Cardiac muscle cell (in vitro differentiated cells and primary cell): ENCODE measurements at regions not wholly inside any gene's neighbourhood (a gene's known extent, or its start where the extent isn't known, plus 50 kb on each side); places are given as distances from the start of the nearest gene placed in this dataset.

ENCODE experiments used
- DNase-seq, 2 donors: peaks; one replicate each; pipeline versions ENCODE4 v3.0.0 to v3.0.0-alpha.2; 2010 to 2017; ENCODE audit warnings: low read depth in 1 of 2, low spot score in 1 of 2
- H3K27ac ChIP-seq: fragments of 200-600 bp; sonication (generic); 2 replicates; pipeline ENCODE4 v1.5.1; 2016
- H3K27me3 ChIP-seq: fragments of 200-600 bp; sonication (generic); 2 replicates; pipeline ENCODE4 v1.6.0; 2016; ENCODE audit warnings: control low read depth
- H3K36me3 ChIP-seq: fragments of 200-600 bp; sonication (generic); 2 replicates; pipeline ENCODE4 v1.5.1; 2016; ENCODE audit warnings: control low read depth
- H3K4me1 ChIP-seq: fragments of 200-600 bp; sonication (generic); 2 replicates; pipeline ENCODE4 v1.8.1; 2017; ENCODE audit warnings: low read depth, mild to moderate bottlenecking, mixed run types
- H3K4me3 ChIP-seq: fragments of 200-600 bp; sonication (generic); 2 replicates; pipeline ENCODE4 v1.5.1; 2016; ENCODE audit warnings: mild to moderate bottlenecking
- H3K9me3 ChIP-seq: fragments of 200-600 bp; sonication (generic); 2 replicates; pipeline ENCODE4 v1.5.1; 2017; ENCODE audit warnings: low read depth, mild to moderate bottlenecking, control low read depth
- TF ChIP-seq, protein P1 (sequence below): IDR thresholded peaks from 2 replicates; pipeline ENCODE4 v1.5.1; 2012; ENCODE audit warnings: low read depth, mild to moderate bottlenecking, low read length

- Histone ChIP-seq H3K27ac (no peak overlapping the region), H3K36me3 (no peaks in the 10 kb centered on the region), H3K27me3 (peaks cover 38% of the 10 kb centered on the region), H3K4me1 (no peaks in the 10 kb centered on the region), H3K9me3 (no peaks in the 10 kb centered on the region), H3K4me3 (no peak overlapping the region)
- DNase-seq: no peak
- TF ChIP-seq, protein P1, sequence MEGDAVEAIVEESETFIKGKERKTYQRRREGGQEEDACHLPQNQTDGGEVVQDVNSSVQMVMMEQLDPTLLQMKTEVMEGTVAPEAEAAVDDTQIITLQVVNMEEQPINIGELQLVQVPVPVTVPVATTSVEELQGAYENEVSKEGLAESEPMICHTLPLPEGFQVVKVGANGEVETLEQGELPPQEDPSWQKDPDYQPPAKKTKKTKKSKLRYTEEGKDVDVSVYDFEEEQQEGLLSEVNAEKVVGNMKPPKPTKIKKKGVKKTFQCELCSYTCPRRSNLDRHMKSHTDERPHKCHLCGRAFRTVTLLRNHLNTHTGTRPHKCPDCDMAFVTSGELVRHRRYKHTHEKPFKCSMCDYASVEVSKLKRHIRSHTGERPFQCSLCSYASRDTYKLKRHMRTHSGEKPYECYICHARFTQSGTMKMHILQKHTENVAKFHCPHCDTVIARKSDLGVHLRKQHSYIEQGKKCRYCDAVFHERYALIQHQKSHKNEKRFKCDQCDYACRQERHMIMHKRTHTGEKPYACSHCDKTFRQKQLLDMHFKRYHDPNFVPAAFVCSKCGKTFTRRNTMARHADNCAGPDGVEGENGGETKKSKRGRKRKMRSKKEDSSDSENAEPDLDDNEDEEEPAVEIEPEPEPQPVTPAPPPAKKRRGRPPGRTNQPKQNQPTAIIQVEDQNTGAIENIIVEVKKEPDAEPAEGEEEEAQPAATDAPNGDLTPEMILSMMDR: no peak
Observed at GRCh38 chr15:77855871-77856270, 221.6 kb downstream of the TBC1D2B start.

DNA sequence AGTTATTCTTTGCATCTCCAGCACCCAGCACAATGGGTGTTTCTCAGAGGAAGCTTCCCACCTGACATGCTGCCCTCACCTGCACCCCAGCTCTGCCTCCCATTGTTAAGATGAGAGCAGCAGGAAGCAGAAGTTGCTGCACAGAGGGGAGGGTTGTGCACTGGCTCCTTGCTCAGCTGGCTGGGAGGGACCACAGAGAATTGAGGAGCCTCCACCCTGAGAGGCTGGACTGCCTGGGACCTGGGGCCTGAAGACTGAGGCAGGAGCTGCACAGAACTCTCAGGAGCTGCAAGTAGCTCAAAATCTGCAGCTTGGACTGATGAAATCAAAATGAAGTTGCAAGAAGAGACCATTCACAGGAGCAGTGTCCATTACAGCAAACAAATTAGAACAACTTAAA is 222.3 kb upstream of the LINGO1 start:
- no peaks in the 10 kb centered on the region for H3K36me3 ChIP-seq
- TF ChIP-seq, protein P1: no peak

GRCh38 chr15:77853910-77854309 is 221.2 kb upstream of the LINGO1 start:
- Histone ChIP-seq H3K9me3 (no peaks in the 10 kb centered on the region), H3K36me3 (no peaks in the 10 kb centered on the region), H3K4me1 (no peaks in the 10 kb centered on the region), H3K4me3 (no peak overlapping the region), H3K27ac (no peak overlapping the region), H3K27me3 (peaks cover 38% of the 10 kb centered on the region)
- TF ChIP-seq, protein P1: no peak
- DNase-seq: no peak

More for the DNA sequence above, 222.3 kb upstream of the LINGO1 start:
- DNase-seq: no peak
- Histone ChIP-seq H3K4me3 (no peak overlapping the region), H3K4me1 (no peaks in the 10 kb centered on the region), H3K27ac (no peak overlapping the region), H3K27me3 (peaks cover 38% of the 10 kb centered on the region), H3K9me3 (no peaks in the 10 kb centered on the region)

- Histone ChIP-seq H3K4me3 (no peak overlapping the region), H3K27me3 (peaks cover 38% of the 10 kb centered on the region), H3K27ac (no peak overlapping the region), H3K36me3 (no peaks in the 10 kb centered on the region), H3K4me1 (no peaks in the 10 kb centered on the region), H3K9me3 (no peaks in the 10 kb centered on the region)
- TF ChIP-seq, protein P1: no peak
- no peak for DNase-seq
Observed at GRCh38 chr15:77853008-77853328, 220.3 kb upstream of the LINGO1 start.

- no peak overlapping the region for H3K4me3 ChIP-seq
- H3K27me3 ChIP-seq: peaks cover 38% of the 10 kb centered on the region
- no peak overlapping the region for H3K27ac ChIP-seq
- H3K36me3 ChIP-seq: no peaks in the 10 kb centered on the region
- H3K9me3 ChIP-seq: no peaks in the 10 kb centered on the region
- TF ChIP-seq, protein P1: no peak
- DNase-seq: no peak
- H3K4me1 ChIP-seq: no peaks in the 10 kb centered on the region
Observed at GRCh38 chr15:77852241-77853007, 219.7 kb upstream of the LINGO1 start.
